ENCODE measurements at regions not wholly inside any gene's neighbourhood (a gene's known extent, or its start where the extent isn't known, plus 50 kb on each side); places are given as distances from the start of the nearest gene placed in this dataset.

DNA sequence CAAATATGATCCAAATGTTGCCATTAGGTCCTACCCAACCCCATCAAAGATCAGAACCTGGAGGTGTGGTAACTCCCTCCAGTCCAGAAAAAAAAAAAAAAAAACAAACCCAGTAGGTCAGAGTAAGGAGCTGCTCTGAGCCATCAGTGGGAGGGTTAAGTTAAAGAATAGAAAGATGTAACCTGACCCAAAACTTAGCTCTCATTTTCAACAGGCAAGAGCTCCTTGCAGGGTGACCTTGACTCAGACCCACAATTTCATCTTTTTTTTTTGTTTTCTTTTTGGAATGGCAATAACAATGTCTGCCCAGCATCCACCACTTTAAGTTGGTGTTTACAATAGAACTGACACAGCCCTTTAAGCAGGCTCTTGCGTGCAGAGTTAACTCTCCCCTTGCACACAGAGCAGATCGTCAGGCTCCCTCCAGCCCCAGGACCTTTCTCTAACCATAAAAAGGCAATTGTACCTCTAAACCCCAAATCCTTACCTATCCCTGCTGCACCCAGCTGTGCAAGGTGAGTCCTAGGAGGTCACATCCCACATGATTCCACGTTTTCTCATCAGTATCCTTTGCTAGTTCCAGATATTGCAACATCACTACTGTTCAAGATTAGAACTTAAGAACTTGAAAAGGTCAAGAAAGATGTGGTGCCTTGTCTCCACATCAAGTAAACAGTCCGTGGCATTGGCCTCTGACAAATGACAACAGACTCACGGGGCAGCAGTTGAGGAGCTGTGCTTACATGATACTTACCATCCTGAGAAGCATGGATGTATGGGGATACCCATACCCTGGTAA is 178.6 kb upstream of the EEA1 start:
- TF ChIP-seq, protein P1, sequence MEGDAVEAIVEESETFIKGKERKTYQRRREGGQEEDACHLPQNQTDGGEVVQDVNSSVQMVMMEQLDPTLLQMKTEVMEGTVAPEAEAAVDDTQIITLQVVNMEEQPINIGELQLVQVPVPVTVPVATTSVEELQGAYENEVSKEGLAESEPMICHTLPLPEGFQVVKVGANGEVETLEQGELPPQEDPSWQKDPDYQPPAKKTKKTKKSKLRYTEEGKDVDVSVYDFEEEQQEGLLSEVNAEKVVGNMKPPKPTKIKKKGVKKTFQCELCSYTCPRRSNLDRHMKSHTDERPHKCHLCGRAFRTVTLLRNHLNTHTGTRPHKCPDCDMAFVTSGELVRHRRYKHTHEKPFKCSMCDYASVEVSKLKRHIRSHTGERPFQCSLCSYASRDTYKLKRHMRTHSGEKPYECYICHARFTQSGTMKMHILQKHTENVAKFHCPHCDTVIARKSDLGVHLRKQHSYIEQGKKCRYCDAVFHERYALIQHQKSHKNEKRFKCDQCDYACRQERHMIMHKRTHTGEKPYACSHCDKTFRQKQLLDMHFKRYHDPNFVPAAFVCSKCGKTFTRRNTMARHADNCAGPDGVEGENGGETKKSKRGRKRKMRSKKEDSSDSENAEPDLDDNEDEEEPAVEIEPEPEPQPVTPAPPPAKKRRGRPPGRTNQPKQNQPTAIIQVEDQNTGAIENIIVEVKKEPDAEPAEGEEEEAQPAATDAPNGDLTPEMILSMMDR (IDR thresholded peaks at IDR 0.05), result no peak
- TF ChIP-seq POLR2A (IDR thresholded peaks at IDR 0.05), result no peak

Measured in Peyer's patch (tissue), 4 donors.